Right atrium auricular region (tissue), 2 donors: ENCODE measurements at regions not wholly inside any gene's neighbourhood (a gene's known extent, or its start where the extent isn't known, plus 50 kb on each side); places are given as distances from the start of the nearest gene placed in this dataset.

Experiments used
- DNase-seq: peaks from one replicate; pipeline ENCODE4 v3.0.0-alpha.2; 2019; ENCODE audit warnings: low spot score
- H3K27ac ChIP-seq, 2 donors: fragments of 200-600 bp; sonication (generic); 1 replicate in 1 of 2; 2 replicates in 1 of 2; pipeline ENCODE4 v1.5.1; 2016 to 2019
- H3K27me3 ChIP-seq, 2 donors: fragments of 200-600 bp; sonication (generic); one replicate each; pipeline versions ENCODE4 v1.5.1 to v1.6.0; 2017 to 2019
- H3K36me3 ChIP-seq: fragments of 200-600 bp; sonication (generic); one replicate; pipeline ENCODE4 v1.5.1; 2016
- H3K4me1 ChIP-seq, 2 donors: fragments of 200-600 bp; sonication (generic); one replicate each; pipeline versions ENCODE4 v1.5.1 to v1.6.0; 2017 to 2019
- H3K4me3 ChIP-seq, 2 donors: fragments of 200-600 bp; sonication (generic); 1 replicate in 1 of 2; 2 replicates in 1 of 2; pipeline ENCODE4 v1.5.1; 2017 to 2019; ENCODE audit warnings: mild to moderate bottlenecking in 1 of 2, moderate library complexity in 1 of 2
- H3K9me3 ChIP-seq, 2 donors: fragments of 200-600 bp; sonication (generic); one replicate each; pipeline ENCODE4 v1.5.1; 2019
- TF ChIP-seq, protein P1 (sequence below), 2 donors: fragments of 200-600 bp; sonication (generic); IDR thresholded peaks; one replicate each; pipeline ENCODE4 v1.5.1; 2019; ENCODE audit warnings: antibody characterized with exemption in 2 of 2

DNA sequence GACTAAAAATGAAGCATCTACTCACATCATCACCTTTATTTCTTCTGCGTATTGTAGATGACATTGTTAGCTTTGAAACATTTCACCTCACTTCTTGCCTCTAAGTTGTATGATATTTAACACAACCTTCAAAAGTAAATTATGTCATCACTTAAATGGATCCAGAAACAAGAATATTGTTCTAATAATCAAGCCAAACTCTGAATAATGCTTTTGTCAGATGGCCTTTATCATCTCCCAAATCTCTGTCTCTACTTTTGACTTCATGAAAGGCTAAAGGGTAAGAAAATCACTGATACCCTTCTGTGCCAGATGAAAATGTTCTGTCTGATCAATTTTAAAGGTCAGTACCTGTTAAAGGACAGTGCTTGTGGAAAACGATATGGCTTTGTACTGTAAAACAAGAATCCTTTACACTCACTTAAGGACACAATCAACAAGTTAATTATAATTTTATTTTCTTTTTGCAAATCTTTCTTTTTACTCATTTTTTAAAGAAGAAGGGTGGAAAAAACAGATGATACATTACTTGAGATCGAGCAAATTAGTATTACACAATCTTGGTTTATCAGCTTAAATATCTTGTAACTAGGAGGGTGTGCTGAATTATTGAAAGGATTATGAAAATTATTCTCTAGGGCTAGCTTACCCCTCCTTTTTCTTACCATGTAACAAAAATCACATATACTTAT lies 309.4 kb upstream of the IGFBP3 start:
- no peaks in the 10 kb centered on the region for H3K4me1 ChIP-seq
- H3K27ac ChIP-seq: no peak overlapping the region
- H3K4me3 ChIP-seq: no peak overlapping the region
- no peak for DNase-seq
- no peaks in the 10 kb centered on the region for H3K36me3 ChIP-seq
- H3K9me3 ChIP-seq: no peaks in the 10 kb centered on the region
- TF ChIP-seq, protein P1, sequence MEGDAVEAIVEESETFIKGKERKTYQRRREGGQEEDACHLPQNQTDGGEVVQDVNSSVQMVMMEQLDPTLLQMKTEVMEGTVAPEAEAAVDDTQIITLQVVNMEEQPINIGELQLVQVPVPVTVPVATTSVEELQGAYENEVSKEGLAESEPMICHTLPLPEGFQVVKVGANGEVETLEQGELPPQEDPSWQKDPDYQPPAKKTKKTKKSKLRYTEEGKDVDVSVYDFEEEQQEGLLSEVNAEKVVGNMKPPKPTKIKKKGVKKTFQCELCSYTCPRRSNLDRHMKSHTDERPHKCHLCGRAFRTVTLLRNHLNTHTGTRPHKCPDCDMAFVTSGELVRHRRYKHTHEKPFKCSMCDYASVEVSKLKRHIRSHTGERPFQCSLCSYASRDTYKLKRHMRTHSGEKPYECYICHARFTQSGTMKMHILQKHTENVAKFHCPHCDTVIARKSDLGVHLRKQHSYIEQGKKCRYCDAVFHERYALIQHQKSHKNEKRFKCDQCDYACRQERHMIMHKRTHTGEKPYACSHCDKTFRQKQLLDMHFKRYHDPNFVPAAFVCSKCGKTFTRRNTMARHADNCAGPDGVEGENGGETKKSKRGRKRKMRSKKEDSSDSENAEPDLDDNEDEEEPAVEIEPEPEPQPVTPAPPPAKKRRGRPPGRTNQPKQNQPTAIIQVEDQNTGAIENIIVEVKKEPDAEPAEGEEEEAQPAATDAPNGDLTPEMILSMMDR (IDR thresholded peaks at IDR 0.05): no peak
- no peaks in the 10 kb centered on the region for H3K27me3 ChIP-seq

GRCh38 chr7:46229409-46229808 lies 308.3 kb upstream of the IGFBP3 start:
- Histone ChIP-seq H3K36me3 (no peaks in the 10 kb centered on the region), H3K4me3 (no peak overlapping the region), H3K27me3 (no peaks in the 10 kb centered on the region), H3K9me3 (no peaks in the 10 kb centered on the region), H3K27ac (no peak overlapping the region), H3K4me1 (no peaks in the 10 kb centered on the region)
- TF ChIP-seq, protein P1 (IDR thresholded peaks at IDR 0.05): no peak
- no peak for DNase-seq

- TF ChIP-seq, protein P1 (IDR thresholded peaks at IDR 0.05): no peak
Observed at GRCh38 chr7:46226860-46227259, 305.8 kb upstream of the IGFBP3 start.

GRCh38 chr7:46224363-46224762 lies 303.3 kb upstream of the IGFBP3 start:
- TF ChIP-seq, protein P1 (IDR thresholded peaks at IDR 0.05): no peak
- Histone ChIP-seq H3K36me3 (no peaks in the 10 kb centered on the region), H3K4me3 (no peak overlapping the region), H3K4me1 (no peaks in the 10 kb centered on the region), H3K27me3 (no peaks in the 10 kb centered on the region), H3K27ac (no peak overlapping the region), H3K9me3 (no peaks in the 10 kb centered on the region)
- DNase-seq: no peak

More at GRCh38 chr7:46226860-46227259, 305.8 kb upstream of the IGFBP3 start:
- no peak overlapping the region for H3K27ac ChIP-seq
- H3K9me3 ChIP-seq: no peaks in the 10 kb centered on the region
- DNase-seq: no peak
- no peaks in the 10 kb centered on the region for H3K36me3 ChIP-seq
- no peaks in the 10 kb centered on the region for H3K27me3 ChIP-seq
- H3K4me1 ChIP-seq: no peaks in the 10 kb centered on the region
- H3K4me3 ChIP-seq: no peak overlapping the region

DNA sequence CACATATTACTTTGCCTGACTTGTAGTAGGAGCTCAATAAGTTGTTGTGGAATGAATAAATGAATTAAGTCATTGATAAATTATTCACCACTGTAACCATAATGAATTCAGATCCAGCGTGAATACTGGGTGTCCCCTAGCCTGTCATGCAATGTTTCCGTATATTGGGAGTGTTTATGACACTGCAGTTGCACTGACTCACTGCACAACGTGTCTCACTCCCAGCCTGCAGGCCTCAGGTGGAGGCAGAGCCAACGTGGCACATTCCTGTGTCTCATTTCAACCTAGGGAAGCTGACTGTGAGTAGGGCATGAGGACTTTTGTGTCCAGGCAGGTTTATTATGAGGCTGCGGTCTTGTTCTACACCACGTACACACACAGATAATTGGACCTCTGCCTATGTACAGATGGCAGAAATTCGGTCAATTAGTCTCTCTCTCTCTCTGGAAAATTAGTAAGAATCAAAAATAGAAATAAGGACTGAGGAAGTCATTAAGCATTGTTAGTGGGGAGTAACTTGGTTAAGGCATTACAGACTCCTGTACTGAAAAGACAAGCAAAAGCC lies 299.1 kb upstream of the IGFBP3 start:
- H3K36me3 ChIP-seq: no peaks in the 10 kb centered on the region
- TF ChIP-seq, protein P1 (IDR thresholded peaks at IDR 0.05): no peak
- DNase-seq: no peak
- no peaks in the 10 kb centered on the region for H3K9me3 ChIP-seq
- no peaks in the 10 kb centered on the region for H3K27me3 ChIP-seq
- peaks cover 0 to 8% of the 10 kb centered on the region in 2 donors for H3K4me1 ChIP-seq
- H3K4me3 ChIP-seq: no peak overlapping the region
- no peak overlapping the region for H3K27ac ChIP-seq
